ENCODE measurements at regions not wholly inside any gene's neighbourhood (a gene's known extent, or its start where the extent isn't known, plus 50 kb on each side); places are given as distances from the start of the nearest gene placed in this dataset.

- DNase-seq (ENCODE audit: low read depth in 3 of 3, low spot score in 2 of 3): no peak
Observed at GRCh38 chr19:28983430-28983829, 229.5 kb downstream of the UQCRFS1 start.

- DNase-seq (ENCODE audit: low read depth in 3 of 3, low spot score in 2 of 3): no peak
Observed at GRCh38 chr19:28981994-28982393, 231.0 kb downstream of the UQCRFS1 start.

GRCh38 chr19:28981518-28981917 is 231.4 kb downstream of the UQCRFS1 start:
- no peak for DNase-seq (ENCODE audit: low read depth in 3 of 3, low spot score in 2 of 3)

GRCh38 chr19:28980236-28980868 is 232.6 kb downstream of the UQCRFS1 start:
- DNase-seq (ENCODE audit: low read depth in 3 of 3, low spot score in 2 of 3): no peak

- DNase-seq (ENCODE audit: low read depth in 3 of 3, low spot score in 2 of 3): no peak
Observed at GRCh38 chr19:28977826-28978225, 235.1 kb downstream of the UQCRFS1 start.

GRCh38 chr19:28972058-28972852 is 240.7 kb downstream of the UQCRFS1 start:
- no peak for DNase-seq (ENCODE audit: low read depth in 3 of 3, low spot score in 2 of 3)

GRCh38 chr19:28971513-28971912 is 241.4 kb downstream of the UQCRFS1 start:
- no peak for DNase-seq (ENCODE audit: low read depth in 3 of 3, low spot score in 2 of 3)

GRCh38 chr19:28971049-28971448 is 241.9 kb downstream of the UQCRFS1 start:
- DNase-seq (ENCODE audit: low read depth in 3 of 3, low spot score in 2 of 3): peak; percentile 60 to 64 (median 63)

GRCh38 chr19:28968721-28969120 is 244.2 kb downstream of the UQCRFS1 start:
- no peak for DNase-seq (ENCODE audit: low read depth in 3 of 3, low spot score in 2 of 3)

GRCh38 chr19:28966737-28967399 is 246.1 kb downstream of the UQCRFS1 start:
- DNase-seq (ENCODE audit: low read depth in 3 of 3, low spot score in 2 of 3): no peak

GRCh38 chr19:28964500-28964899 is 248.5 kb downstream of the UQCRFS1 start:
- DNase-seq (ENCODE audit: low read depth in 3 of 3, low spot score in 2 of 3): no peak

GRCh38 chr19:28963486-28964250 is 249.3 kb downstream of the UQCRFS1 start:
- no peak for DNase-seq (ENCODE audit: low read depth in 3 of 3, low spot score in 2 of 3)

- no peak for DNase-seq (ENCODE audit: low read depth in 3 of 3, low spot score in 2 of 3)
Observed at GRCh38 chr19:28961772-28962500, 251.0 kb downstream of the UQCRFS1 start.

- no peak for DNase-seq (ENCODE audit: low read depth in 3 of 3, low spot score in 2 of 3)
Observed at GRCh38 chr19:28960986-28961705, 251.8 kb downstream of the UQCRFS1 start.

GRCh38 chr19:28960586-28960985 is 252.4 kb downstream of the UQCRFS1 start:
- DNase-seq (ENCODE audit: low read depth in 3 of 3, low spot score in 2 of 3): no peak

- DNase-seq (ENCODE audit: low read depth in 3 of 3, low spot score in 2 of 3): no peak
Observed at GRCh38 chr19:28956961-28957360, 256.0 kb downstream of the UQCRFS1 start.

- no peak for DNase-seq (ENCODE audit: low read depth in 3 of 3, low spot score in 2 of 3)
Observed at GRCh38 chr19:28956421-28956820, 256.5 kb downstream of the UQCRFS1 start.

GRCh38 chr19:28949535-28949934 is 263.4 kb downstream of the UQCRFS1 start:
- no peak for DNase-seq (ENCODE audit: low read depth in 3 of 3, low spot score in 2 of 3)

- no peak for DNase-seq (ENCODE audit: low read depth in 3 of 3, low spot score in 2 of 3)
Observed at GRCh38 chr19:28949027-28949426, 263.9 kb downstream of the UQCRFS1 start.

- DNase-seq (ENCODE audit: low read depth in 3 of 3, low spot score in 2 of 3): no peak
Observed at GRCh38 chr19:28948566-28948965, 264.4 kb downstream of the UQCRFS1 start.
